NCI-H2029 (cell line): ENCODE measurements at regions not wholly inside any gene's neighbourhood (a gene's known extent, or its start where the extent isn't known, plus 50 kb on each side); places are given as distances from the start of the nearest gene placed in this dataset.
"Not testable (repeated sequence)": the region's sequence is repeated elsewhere in the genome, so short reads cannot be mapped to it uniquely, and the experiment has no call there.

Experiments
- DNase-seq: peaks from one replicate; lab custom pipeline; 2025; lab: John Stamatoyannopoulos, UW

GRCh38 chr5:167415779-167416746 is 875.4 kb upstream of the WWC1 start:
- no peak for DNase-seq

GRCh38 chr5:167417662-167418061 is 873.8 kb upstream of the WWC1 start:
- DNase-seq, result no peak

- DNase-seq, result no peak
These were observed 866.3 kb upstream of the WWC1 start for GRCh38 chr5:167425161-167425560.

- DNase-seq, result no peak
These were observed 864.9 kb upstream of the WWC1 start for GRCh38 chr5:167426501-167426900.

- DNase-seq, result not testable (repeated sequence)
These were observed 863.8 kb upstream of the WWC1 start for GRCh38 chr5:167427641-167428040.

- no peak for DNase-seq
These were observed 850.6 kb upstream of the WWC1 start for GRCh38 chr5:167440846-167441245.

DNA sequence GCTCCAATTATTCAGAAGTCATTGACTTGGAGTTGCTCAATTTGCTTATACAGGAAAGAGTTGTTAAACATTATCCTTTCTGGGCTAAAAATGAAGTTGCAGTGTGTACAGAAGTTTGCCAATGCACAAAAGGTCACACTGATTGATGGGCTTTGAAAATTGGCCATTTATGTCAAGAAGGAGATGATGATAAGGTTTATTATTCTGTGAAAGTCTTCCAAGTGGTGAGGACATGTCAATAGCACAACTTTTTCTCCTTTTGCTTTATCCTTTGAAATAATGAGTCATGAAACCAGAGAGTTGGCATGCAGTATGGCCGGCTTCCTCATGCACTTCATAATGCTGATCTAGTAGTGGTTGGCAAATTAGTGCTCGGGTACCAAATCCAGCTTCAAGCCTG is 848.5 kb upstream of the WWC1 start:
- DNase-seq, result no peak

DNA sequence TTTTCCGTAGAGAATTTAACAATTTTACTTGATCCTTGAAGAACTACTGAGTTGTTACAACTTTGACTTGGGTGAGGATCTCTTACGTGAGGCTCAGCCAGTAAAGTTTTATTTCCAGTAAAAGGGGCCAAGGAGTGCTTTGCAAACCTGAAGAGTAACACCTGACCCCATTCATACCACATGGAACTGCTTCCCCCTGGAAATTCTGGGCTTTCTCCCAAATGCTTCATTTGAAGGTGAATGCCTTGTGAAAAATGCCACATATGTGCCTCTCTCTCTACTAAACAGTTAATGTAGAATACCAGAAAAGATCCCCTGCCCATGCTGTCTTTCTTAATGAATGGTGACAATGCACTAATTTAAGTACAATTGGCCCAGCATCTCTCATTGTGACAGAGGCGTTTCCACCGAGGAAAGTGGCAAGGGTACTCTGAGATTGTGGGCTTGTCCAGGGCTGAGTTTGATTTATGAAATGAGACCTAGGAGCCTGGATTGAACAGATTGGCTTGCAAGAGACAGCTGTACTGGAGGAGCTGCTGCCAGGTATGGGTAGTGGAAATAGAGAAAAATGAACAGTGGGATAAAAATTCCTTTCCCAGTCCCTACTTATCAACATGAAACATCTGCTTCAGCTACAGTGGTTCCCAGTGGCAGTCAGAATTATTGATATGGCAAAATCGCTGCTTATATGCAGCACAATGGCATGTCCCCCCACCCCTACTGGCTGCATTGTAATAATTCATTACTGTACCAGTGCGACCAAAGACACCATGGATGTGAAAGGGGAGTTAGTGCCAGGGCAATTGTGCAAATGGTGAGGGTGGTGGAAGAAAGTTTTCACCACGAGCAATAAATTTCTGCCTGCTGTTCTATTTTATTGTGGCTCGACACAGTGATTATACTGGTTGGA is 843.7 kb upstream of the WWC1 start:
- DNase-seq, result no peak

DNA sequence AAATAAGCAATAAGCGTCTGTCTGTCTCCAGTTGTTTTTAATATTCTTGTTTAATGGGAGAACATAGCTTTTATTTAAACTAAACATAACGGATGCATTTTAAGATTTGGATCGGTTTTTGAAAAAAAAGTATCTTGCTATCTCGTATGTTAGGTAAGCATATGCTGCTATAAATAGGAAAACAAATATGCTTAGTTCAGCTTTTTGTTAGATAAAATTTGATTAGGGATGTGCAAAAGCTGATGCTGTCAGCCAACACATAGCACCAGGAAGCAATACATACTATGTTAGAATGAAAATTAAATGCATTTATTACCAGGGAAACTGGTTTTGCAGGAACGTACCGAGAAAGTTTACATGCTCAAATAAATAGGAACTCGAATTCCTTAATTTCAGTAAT is 843.1 kb upstream of the WWC1 start:
- no peak for DNase-seq

DNA sequence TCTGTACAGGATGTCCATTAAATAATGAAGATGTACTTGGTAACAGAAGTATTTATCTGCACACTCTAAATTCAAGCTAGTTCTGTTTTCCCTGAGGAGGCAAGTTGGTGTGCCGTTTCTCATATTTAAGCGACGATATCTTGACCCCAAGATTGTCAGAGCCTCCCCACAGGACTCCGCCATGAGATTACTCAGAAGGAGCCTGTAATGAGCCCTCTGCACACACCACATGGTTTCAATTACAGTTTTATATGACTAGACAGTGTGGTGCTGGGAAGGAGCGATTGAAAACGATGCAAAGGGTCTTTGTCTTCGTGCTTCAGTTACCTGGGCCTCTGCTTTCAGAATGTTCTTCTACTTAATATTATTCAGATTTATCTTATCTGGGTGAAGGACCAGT is 840.4 kb upstream of the WWC1 start:
- no peak for DNase-seq

DNA sequence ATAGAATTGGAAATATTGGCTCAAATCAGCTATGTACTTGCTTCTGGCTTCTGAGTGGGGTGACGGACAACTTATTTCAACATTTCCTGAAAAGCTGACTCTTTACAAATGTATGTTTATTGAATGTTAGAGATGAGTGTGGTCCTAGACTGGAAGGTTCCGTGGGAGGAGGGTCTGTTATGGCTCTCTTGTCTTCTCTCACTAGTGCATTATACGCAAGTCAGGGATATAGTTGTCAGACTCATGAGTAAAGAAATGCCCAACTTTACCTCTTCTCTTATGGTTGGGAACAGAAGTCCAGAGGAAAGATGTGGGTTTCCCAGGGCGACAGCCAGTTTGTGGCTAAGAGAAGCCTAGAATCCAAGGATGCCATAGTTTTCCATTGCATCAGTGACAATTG is 839.3 kb upstream of the WWC1 start:
- no peak for DNase-seq

- DNase-seq, result no peak
These were observed 838.0 kb upstream of the WWC1 start for GRCh38 chr5:167453246-167454030.

DNA sequence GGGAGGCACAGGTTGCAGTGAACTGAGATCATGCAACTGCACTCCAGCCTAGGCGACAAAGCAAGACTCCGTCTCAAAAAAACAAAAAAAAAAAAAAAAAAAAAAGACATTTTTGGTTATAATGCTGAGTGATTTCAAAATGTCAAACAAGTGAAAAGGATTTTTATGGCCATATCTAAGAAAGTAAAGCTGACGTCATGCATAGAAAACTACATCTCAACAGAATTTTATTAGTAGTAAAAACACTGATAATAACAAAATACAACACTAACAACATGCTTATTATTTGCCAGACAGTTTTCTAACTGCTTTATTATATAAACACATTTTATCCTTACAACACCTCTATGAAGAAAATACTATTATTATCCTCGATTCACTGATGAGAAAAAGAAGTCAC is 833.0 kb upstream of the WWC1 start:
- DNase-seq, result no peak

- no peak for DNase-seq
These were observed 830.9 kb upstream of the WWC1 start for GRCh38 chr5:167460449-167461020.

- DNase-seq, result no peak
These were observed 827.5 kb upstream of the WWC1 start for GRCh38 chr5:167463939-167464338.

- DNase-seq, result no peak
These were observed 824.5 kb upstream of the WWC1 start for GRCh38 chr5:167466992-167467391.

GRCh38 chr5:167472566-167473108 is 818.8 kb upstream of the WWC1 start:
- no peak for DNase-seq

DNA sequence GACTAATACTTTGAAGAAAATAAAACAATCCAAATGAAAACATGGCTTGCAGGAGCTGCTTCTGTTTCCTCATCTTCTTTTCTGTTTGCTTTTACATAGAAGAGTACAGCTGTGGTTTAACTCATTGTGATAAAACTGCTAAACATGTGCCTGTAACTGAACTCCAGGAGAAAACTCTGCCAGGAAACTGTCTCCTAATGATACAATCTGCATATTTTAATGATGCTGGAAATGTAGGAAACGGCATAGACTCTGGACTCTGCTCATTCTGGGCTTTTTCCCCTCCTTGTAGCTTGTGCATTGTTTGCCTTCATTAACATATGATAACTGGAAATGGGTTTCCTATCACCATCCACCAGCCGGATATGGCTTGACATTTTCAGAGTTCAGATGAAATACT is 813.3 kb upstream of the WWC1 start:
- no peak for DNase-seq

DNA sequence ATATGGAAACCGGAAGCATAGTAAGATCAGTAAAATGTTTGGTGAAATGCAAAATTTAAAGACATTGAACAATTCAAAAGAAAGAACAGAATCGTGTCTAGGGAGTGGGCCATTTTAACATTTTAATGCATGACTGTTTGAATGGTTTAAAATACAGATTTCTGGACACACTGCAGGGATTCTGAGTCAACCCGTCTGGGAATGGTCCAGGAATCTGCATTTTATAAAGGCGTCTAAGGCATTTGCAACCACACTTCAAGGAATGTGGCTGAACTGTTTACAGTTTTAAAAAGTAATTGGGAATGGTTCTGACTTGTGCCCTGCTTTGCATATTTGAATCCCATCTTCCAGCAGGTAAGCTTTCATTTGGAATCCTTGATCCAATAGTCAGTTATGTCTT is 811.7 kb upstream of the WWC1 start:
- no peak for DNase-seq

DNA sequence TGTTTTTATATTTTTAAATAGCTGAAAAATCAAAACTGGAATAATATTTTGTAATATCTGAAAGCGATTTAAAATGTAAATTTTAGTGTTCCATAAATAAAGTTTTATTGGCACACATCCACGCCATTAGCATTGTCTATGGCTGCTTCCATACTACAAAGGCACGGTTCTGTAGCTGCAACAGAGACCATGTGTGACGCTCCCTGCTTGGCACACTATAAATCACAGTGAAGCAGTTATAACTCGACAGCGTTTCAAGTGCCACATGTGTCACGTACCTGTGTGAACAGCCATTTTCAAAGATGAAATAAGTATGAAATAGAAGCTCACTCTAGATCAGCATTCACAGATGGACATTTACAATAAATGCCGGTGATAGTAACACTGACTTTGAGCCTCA is 810.1 kb upstream of the WWC1 start:
- no peak for DNase-seq

GRCh38 chr5:167482555-167482954 is 808.9 kb upstream of the WWC1 start:
- no peak for DNase-seq
